Smooth muscle cell (in vitro differentiated cells): ENCODE measurements at regions not wholly inside any gene's neighbourhood (a gene's known extent, or its start where the extent isn't known, plus 50 kb on each side); places are given as distances from the start of the nearest gene placed in this dataset.

Experiments
- DNase-seq: peaks from one replicate; lab custom pipeline; 2025; ENCODE audit not compliant: unreplicated experiment; lab: John Stamatoyannopoulos, UW
- H2AFZ ChIP-seq: fragments of 200-600 bp; sonication (generic); 2 replicates; pipeline ENCODE4 v1.6.0; 2016; ENCODE audit warnings: antibody characterized with exemption, low read depth, mild to moderate bottlenecking
- H3F3A ChIP-seq: fragments of 200-600 bp; sonication (generic); 2 replicates; pipeline ENCODE4 v1.6.0; 2017; ENCODE audit warnings: antibody characterized with exemption, low read depth
- H3K27ac ChIP-seq: fragments of 200-600 bp; sonication (generic); 2 replicates; pipeline ENCODE4 v1.5.1; 2016; ENCODE audit warnings: low read depth, mild to moderate bottlenecking
- H3K27me3 ChIP-seq: fragments of 200-600 bp; sonication (generic); 2 replicates; pipeline ENCODE4 v1.6.1; 2016; ENCODE audit warnings: low read depth, mild to moderate bottlenecking
- H3K36me3 ChIP-seq: fragments of 200-600 bp; sonication (generic); 2 replicates; pipeline ENCODE4 v1.5.1; 2016; ENCODE audit warnings: low read depth
- H3K4me1 ChIP-seq: fragments of 200-600 bp; sonication (generic); 2 replicates; pipeline ENCODE4 v1.5.1; 2016; ENCODE audit warnings: low read depth
- H3K4me2 ChIP-seq: fragments of 200-600 bp; sonication (generic); 2 replicates; pipeline ENCODE4 v1.6.0; 2016; ENCODE audit warnings: mild to moderate bottlenecking
- H3K4me3 ChIP-seq: fragments of 200-600 bp; sonication (generic); 2 replicates; pipeline ENCODE4 v1.5.1; 2016; ENCODE audit warnings: mild to moderate bottlenecking
- H3K79me2 ChIP-seq: fragments of 200-600 bp; sonication (generic); 2 replicates; pipeline ENCODE4 v1.6.0; 2016; ENCODE audit warnings: low read depth, mild to moderate bottlenecking
- H3K9ac ChIP-seq: fragments of 200-600 bp; sonication (generic); 2 replicates; pipeline ENCODE4 v1.6.0; 2016; ENCODE audit warnings: low read depth
- H3K9me3 ChIP-seq: fragments of 200-600 bp; sonication (generic); replicated peaks from 2 replicates; pipeline ENCODE4 v1.5.1; 2016; ENCODE audit warnings: low read depth
- H4K20me1 ChIP-seq: fragments of 200-600 bp; sonication (generic); 2 replicates; pipeline ENCODE4 v1.6.0; 2016; ENCODE audit warnings: low read depth
- CTCF ChIP-seq: fragments of 200-600 bp; sonication (generic); IDR thresholded peaks from 2 replicates; pipeline ENCODE4 v1.5.1; 2017; ENCODE audit warnings: borderline replicate concordance, mild to moderate bottlenecking, antibody characterized with exemption; ENCODE audit not compliant: insufficient read depth, poor library complexity, severe bottlenecking
- WGBS: methylation state at CpG from one replicate; pipeline ENCODE4 v1.1.7; 2016; ENCODE audit warnings: low lambda C conversion rate; 5-methylcytosine and 5-hydroxymethylcytosine counted together

DNA sequence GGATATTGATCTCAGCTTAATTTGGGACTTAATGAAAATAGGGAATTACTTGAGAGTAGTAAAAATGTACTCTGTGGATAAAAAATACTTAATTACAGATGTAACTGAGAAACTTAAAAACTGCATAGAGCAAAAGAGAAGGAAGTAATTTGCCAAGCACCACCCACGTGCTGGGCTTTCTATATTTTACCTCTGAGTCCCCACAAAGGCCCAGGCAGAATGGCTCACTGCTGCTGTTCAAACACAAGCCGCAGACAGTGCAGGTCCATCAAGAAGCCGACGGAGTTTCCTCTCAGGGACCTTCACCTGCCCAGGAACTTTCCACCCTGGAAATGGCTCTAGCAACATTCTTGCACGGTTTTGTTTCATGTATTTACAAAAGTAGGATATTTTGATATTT is 77.2 kb upstream of the TRPM1 start:
- H3K4me1 ChIP-seq = no peaks in the 10 kb centered on the region
- no peak overlapping the region for H3K27ac ChIP-seq
- peaks cover 7% of the 10 kb centered on the region for H3K9me3 ChIP-seq
- WGBS = 84% methylated on average over 5 of the region's 5 CpGs
- H3K27me3 ChIP-seq = no peaks in the 10 kb centered on the region
- H3K4me2 ChIP-seq = no peak overlapping the region
- H2AFZ ChIP-seq = no peak overlapping the region
- H3K4me3 ChIP-seq = no peak overlapping the region
- no peaks in the 10 kb centered on the region for H3K36me3 ChIP-seq
- H4K20me1 ChIP-seq = no peaks in the 10 kb centered on the region
- no peaks in the 10 kb centered on the region for H3K79me2 ChIP-seq
- no peak overlapping the region for H3K9ac ChIP-seq
- no peak for TF ChIP-seq CTCF
- no peaks in the 10 kb centered on the region for H3F3A ChIP-seq
- DNase-seq = no peak

GRCh38 chr15:31179693-31180092 is 78.2 kb upstream of the TRPM1 start:
- no peaks in the 10 kb centered on the region for H3K27me3 ChIP-seq
- peaks cover 7% of the 10 kb centered on the region for H3K9me3 ChIP-seq
- no peak overlapping the region for H3K4me2 ChIP-seq
- H2AFZ ChIP-seq = no peak overlapping the region
- H3K36me3 ChIP-seq = no peaks in the 10 kb centered on the region
- H4K20me1 ChIP-seq = no peaks in the 10 kb centered on the region
- no peak for DNase-seq
- H3K79me2 ChIP-seq = no peaks in the 10 kb centered on the region
- H3K4me3 ChIP-seq = no peak overlapping the region
- H3K9ac ChIP-seq = no peak overlapping the region
- H3F3A ChIP-seq = no peaks in the 10 kb centered on the region
- no peak overlapping the region for H3K27ac ChIP-seq
- no peaks in the 10 kb centered on the region for H3K4me1 ChIP-seq
- TF ChIP-seq CTCF = no peak

GRCh38 chr15:31193291-31193690 is 91.8 kb upstream of the TRPM1 start:
- Histone ChIP-seq H3K36me3 (no peaks in the 10 kb centered on the region), H3K9ac (no peak overlapping the region), H3K4me2 (no peak overlapping the region), H3K79me2 (no peaks in the 10 kb centered on the region), H3K4me3 (no peak overlapping the region), H4K20me1 (no peaks in the 10 kb centered on the region), H2AFZ (no peak overlapping the region), H3K9me3 (peaks cover 9% of the 10 kb centered on the region), H3F3A (no peaks in the 10 kb centered on the region), H3K27ac (no peak overlapping the region), H3K27me3 (no peaks in the 10 kb centered on the region), H3K4me1 (no peaks in the 10 kb centered on the region)
- no peak for DNase-seq
- WGBS = 89% methylated on average over 10 of the region's 10 CpGs
- no peak for TF ChIP-seq CTCF

- DNase-seq = no peak
- H3K36me3 ChIP-seq = no peaks in the 10 kb centered on the region
- H3K4me2 ChIP-seq = no peak overlapping the region
- H3K27me3 ChIP-seq = no peaks in the 10 kb centered on the region
- 91% methylated on average over 2 of the region's 2 CpGs for WGBS
- no peak overlapping the region for H3K27ac ChIP-seq
- no peaks in the 10 kb centered on the region for H4K20me1 ChIP-seq
- no peaks in the 10 kb centered on the region for H3K79me2 ChIP-seq
- no peaks in the 10 kb centered on the region for H3K9me3 ChIP-seq
- TF ChIP-seq CTCF = no peak
- H3K4me1 ChIP-seq = no peaks in the 10 kb centered on the region
- H2AFZ ChIP-seq = no peak overlapping the region
- no peaks in the 10 kb centered on the region for H3F3A ChIP-seq
- no peak overlapping the region for H3K9ac ChIP-seq
- H3K4me3 ChIP-seq = no peak overlapping the region
Observed at GRCh38 chr15:31195871-31196270, 94.3 kb upstream of the TRPM1 start.
